Activated T-helper 2 cell treated with anti-CD3 and anti-CD28 coated beads, Interferon-gamma antibody, Interleukin-2, Interleukin-4, amounts not matched to agents 10 μg/mL and 5 μg/mL and 100 μg/mL, durations not matched to agents 14 hours and 24 hours and 36 hours (primary cell): ENCODE measurements at regions not wholly inside any gene's neighbourhood (a gene's known extent, or its start where the extent isn't known, plus 50 kb on each side); places are given as distances from the start of the nearest gene placed in this dataset.
"Not testable (repeated sequence)": the region's sequence is repeated elsewhere in the genome, so short reads cannot be mapped to it uniquely, and the experiment has no call there.

Experiments used
- DNase-seq: peaks from one replicate; pipeline ENCODE4 v3.0.0; 2021; ENCODE audit warnings: low spot score
- H3K27ac Mint-ChIP-seq: one replicate; pipeline ENCODE4 v1.8.0; 2021; ENCODE audit warnings: mixed read lengths
- H3K27me3 Mint-ChIP-seq: one replicate; pipeline ENCODE4 v1.8.0; 2021; ENCODE audit warnings: low read depth, mixed read lengths
- H3K36me3 Mint-ChIP-seq: one replicate; pipeline ENCODE4 v1.8.0; 2021; ENCODE audit warnings: low read depth, mixed read lengths
- H3K4me1 Mint-ChIP-seq: one replicate; pipeline ENCODE4 v1.8.0; 2021; ENCODE audit warnings: low read depth, mixed read lengths
- H3K4me3 Mint-ChIP-seq: one replicate; pipeline ENCODE4 v1.8.0; 2021; ENCODE audit warnings: low read depth, mild to moderate bottlenecking, moderate library complexity, mixed read lengths
- H3K9me3 Mint-ChIP-seq: one replicate; pipeline ENCODE4 v1.8.0; 2021; ENCODE audit warnings: mixed read lengths
- intact Hi-C: fragments of 100-400 bp; cut with micrococcal nuclease; formaldehyde crosslinking; loops from one replicate; pipeline ENCODE4 v1.15.1; 2023

DNA sequence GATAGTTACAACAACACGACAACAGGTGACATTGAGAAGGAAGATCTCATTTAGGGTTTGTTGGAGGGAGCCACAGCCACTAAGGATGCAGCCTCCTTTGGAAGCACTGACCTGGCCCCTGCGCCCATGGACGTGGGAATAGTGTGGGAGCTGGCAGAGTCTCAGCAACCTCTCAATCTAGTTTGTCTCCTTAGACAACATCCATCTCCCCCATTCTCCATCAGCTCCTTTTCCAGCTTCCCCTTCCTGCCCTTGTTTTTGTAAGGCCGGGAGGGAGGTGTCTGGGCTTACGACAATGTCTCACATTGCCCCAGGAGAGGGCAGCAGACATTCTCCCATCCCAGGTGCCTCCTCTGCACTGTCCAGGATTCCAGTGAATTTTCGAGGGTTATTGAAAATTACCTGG is 170.2 kb upstream of the PZP start:
- DNase-seq: no peak
- H3K9me3 Mint-ChIP-seq: no peaks in the 10 kb centered on the region
- H3K4me1 Mint-ChIP-seq: no peaks in the 10 kb centered on the region
- no peaks in the 10 kb centered on the region for H3K36me3 Mint-ChIP-seq
- intact Hi-C loops: no loop called here
- no peak overlapping the region for H3K27ac Mint-ChIP-seq
- H3K4me3 Mint-ChIP-seq: no peak overlapping the region
- peaks cover 18% of the 10 kb centered on the region for H3K27me3 Mint-ChIP-seq

- no peaks in the 10 kb centered on the region for H3K9me3 Mint-ChIP-seq
- no peak overlapping the region for H3K4me3 Mint-ChIP-seq
- intact Hi-C loops: loop anchor here (5.0 kb wide), 1 partner anchor 40 kb away; no protein-coding TSS in a partner anchor
- peaks cover 10% of the 10 kb centered on the region for H3K4me1 Mint-ChIP-seq
- no peak overlapping the region for H3K27ac Mint-ChIP-seq
- DNase-seq: no peak
- H3K27me3 Mint-ChIP-seq: peaks cover 54% of the 10 kb centered on the region
- no peaks in the 10 kb centered on the region for H3K36me3 Mint-ChIP-seq
These were observed 164.0 kb upstream of the PZP start for GRCh38 chr12:9372202-9372601.

- H3K27me3 Mint-ChIP-seq: peaks cover 56% of the 10 kb centered on the region
- DNase-seq: no peak
- peaks cover 42% of the 10 kb centered on the region for H3K4me1 Mint-ChIP-seq
- no peaks in the 10 kb centered on the region for H3K9me3 Mint-ChIP-seq
- intact Hi-C loops: no loop called here
- H3K27ac Mint-ChIP-seq: peak overlapping the region; percentile 20
- H3K36me3 Mint-ChIP-seq: no peaks in the 10 kb centered on the region
- H3K4me3 Mint-ChIP-seq: no peak overlapping the region
These were observed 159.6 kb upstream of the PZP start for GRCh38 chr12:9367828-9368227.

DNA sequence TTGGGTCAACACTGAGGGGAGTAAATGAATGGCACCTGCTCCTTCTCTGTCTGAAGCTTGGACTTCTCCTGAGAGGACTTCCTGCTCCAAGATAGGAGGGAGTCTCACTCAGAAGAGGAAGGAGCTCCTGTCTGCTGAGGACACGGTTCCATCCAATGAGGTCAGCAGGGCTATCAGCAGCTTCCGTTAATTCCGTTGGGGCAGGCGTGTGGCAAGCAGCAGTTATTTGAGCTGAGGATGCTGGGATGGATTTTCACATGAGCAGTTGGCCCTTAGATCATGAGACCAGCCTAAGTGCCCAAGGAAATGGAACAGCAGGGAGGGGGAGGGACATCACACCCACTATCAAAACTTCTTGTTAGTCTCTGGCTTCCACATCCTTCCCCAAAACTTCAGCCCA is 159.0 kb upstream of the PZP start:
- intact Hi-C loops: no loop called here
- Mint-ChIP-seq H3K4me3 (no peak overlapping the region), H3K4me1 (peaks cover 45% of the 10 kb centered on the region), H3K27me3 (peaks cover 52% of the 10 kb centered on the region), H3K9me3 (no peaks in the 10 kb centered on the region), H3K36me3 (no peaks in the 10 kb centered on the region), H3K27ac (no peak overlapping the region)
- DNase-seq: no peak

DNA sequence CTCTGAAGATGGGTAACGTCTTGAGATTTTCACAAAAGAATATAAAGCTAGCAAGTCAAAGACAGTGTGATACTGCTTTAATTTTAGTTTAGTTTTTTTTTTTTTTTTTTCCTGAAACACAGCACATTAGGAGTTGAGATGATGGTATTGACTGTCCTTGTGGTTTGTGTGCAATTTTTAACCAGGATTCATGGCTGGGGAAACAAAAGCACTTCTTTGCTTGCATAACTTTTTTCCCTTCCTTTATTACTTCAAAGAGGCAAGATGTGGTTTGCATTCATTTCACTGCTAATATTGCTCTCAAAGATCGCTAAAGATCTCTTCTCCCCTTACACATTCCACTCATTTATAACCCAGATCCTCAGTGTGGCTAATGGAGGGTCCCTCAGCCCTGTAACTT is 157.1 kb upstream of the PZP start:
- intact Hi-C loops: loop anchor here (2.0 kb wide), 3 partner anchors 24 to 504 kb away; partner anchors contain the start of gene CLEC2B
- Mint-ChIP-seq H3K36me3 (no peaks in the 10 kb centered on the region), H3K27me3 (peaks cover 48% of the 10 kb centered on the region), H3K27ac (no peak overlapping the region), H3K4me3 (peak overlapping the region; percentile 49), H3K4me1 (peaks cover 47% of the 10 kb centered on the region), H3K9me3 (no peaks in the 10 kb centered on the region)
- no peak for DNase-seq

DNA sequence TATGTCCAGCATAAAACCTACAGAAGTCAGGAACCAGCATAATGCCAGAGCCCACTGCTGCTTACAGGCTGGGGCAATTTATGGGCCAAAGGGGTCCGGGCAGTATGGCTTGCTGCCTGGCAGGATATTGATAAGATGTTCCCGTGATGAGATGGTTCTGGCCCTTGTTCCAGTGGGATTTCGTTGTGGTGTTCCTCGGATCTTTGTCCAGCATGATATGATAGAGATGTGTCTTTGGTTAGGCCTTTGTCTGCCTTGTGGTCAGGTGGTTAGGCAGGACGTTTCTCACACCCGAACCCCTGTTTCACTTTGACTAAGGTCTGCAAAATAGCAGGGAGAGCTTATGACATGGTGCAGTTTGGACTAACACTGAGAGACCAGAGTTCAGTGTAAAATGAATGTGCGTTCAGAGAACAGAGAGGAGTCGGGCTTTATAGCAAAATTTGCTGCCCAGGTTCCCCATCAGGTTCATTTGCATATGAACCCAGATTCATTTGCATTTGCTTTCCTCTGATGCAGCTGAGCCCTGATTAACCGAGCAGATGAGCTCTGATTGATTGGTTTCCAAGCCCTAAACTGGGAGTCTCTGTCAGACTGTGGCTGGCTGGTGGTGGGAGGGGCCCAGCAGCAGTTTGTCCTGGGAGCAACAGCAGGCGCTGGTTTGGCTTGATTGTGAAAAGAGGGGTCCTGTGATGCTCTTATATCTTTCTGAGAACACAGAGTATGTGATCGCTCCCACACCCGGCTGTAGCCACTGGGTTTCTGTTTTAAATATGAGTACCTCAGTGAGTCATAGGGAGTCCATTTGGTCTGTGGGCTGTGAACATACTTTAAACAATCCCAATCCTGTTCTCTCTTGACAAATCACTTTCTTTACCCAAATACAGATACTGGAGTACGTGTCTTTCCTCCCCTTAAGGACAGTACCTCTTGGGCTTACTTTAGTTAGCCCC is 156.3 kb upstream of the PZP start:
- DNase-seq: peak; percentile 43
- H3K9me3 Mint-ChIP-seq: no peaks in the 10 kb centered on the region
- intact Hi-C loops: loop anchor here (1.0 to 5.0 kb wide), 6 partner anchors 23 to 504 kb away; partner anchors contain the start of gene CLEC2B
- H3K4me1 Mint-ChIP-seq: peaks cover 47% of the 10 kb centered on the region
- H3K27me3 Mint-ChIP-seq: peaks cover 51% of the 10 kb centered on the region
- H3K4me3 Mint-ChIP-seq: peak overlapping the region; percentile 49
- H3K36me3 Mint-ChIP-seq: no peaks in the 10 kb centered on the region
- H3K27ac Mint-ChIP-seq: peak overlapping the region; percentile 86

- peak; percentile 15 for DNase-seq
- peaks cover 45% of the 10 kb centered on the region for H3K4me1 Mint-ChIP-seq
- no peak overlapping the region for H3K4me3 Mint-ChIP-seq
- peaks cover 7% of the 10 kb centered on the region for H3K9me3 Mint-ChIP-seq
- intact Hi-C loops: loop anchor here (5.0 kb wide), 1 partner anchor 379 kb away; no protein-coding TSS in a partner anchor
- peak overlapping the region; percentile 56 for H3K27ac Mint-ChIP-seq
- H3K27me3 Mint-ChIP-seq: peaks cover 54% of the 10 kb centered on the region
- H3K36me3 Mint-ChIP-seq: no peaks in the 10 kb centered on the region
These were observed 154.9 kb upstream of the PZP start for GRCh38 chr12:9363145-9363544.

GRCh38 chr12:9361879-9362326 is 153.7 kb upstream of the PZP start:
- H3K36me3 Mint-ChIP-seq: no peaks in the 10 kb centered on the region
- no peak overlapping the region for H3K27ac Mint-ChIP-seq
- peaks cover 51% of the 10 kb centered on the region for H3K27me3 Mint-ChIP-seq
- H3K4me3 Mint-ChIP-seq: no peak overlapping the region
- intact Hi-C loops: loop anchor here (5.0 kb wide), 1 partner anchor 380 kb away; no protein-coding TSS in a partner anchor
- peaks cover 11% of the 10 kb centered on the region for H3K9me3 Mint-ChIP-seq
- DNase-seq: no peak
- H3K4me1 Mint-ChIP-seq: peaks cover 37% of the 10 kb centered on the region

- H3K27me3 Mint-ChIP-seq: peaks cover 21% of the 10 kb centered on the region
- H3K4me3 Mint-ChIP-seq, DNase-seq, H3K36me3 Mint-ChIP-seq, H3K4me1 Mint-ChIP-seq, intact Hi-C loops, H3K27ac Mint-ChIP-seq: not testable (repeated sequence)
- H3K9me3 Mint-ChIP-seq: peaks cover 47% of the 10 kb centered on the region
These were observed 146.0 kb upstream of the PZP start for GRCh38 chr12:9354009-9354754.

DNA sequence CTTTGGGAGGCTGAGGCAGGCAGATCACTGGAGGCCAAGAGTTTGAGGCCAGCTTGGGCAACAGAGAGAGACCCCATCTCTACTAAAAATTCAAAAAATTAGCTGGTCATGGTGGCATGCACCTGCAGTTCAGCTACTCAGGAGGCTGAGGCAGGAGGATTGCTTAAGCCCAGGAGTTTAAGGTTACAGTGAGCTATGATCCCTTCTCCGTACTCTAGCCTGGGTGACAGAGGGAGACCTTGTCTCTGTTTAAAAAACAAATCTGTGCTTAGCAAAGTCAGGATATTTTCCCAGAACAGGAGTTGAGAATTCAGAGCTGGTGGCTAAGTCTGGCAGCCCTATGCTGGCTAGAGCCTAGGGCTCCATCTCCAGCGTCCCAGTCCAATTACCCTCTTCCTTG is 142.9 kb upstream of the PZP start:
- Mint-ChIP-seq H3K4me1 (peaks cover 15% of the 10 kb centered on the region), H3K4me3 (no peak overlapping the region), H3K9me3 (peaks cover 31% of the 10 kb centered on the region), H3K27ac (no peak overlapping the region), H3K27me3 (peaks cover under 1% of the 10 kb centered on the region), H3K36me3 (peaks cover 4% of the 10 kb centered on the region)
- no peak for DNase-seq
- intact Hi-C loops: no loop called here

- no peak overlapping the region for H3K27ac Mint-ChIP-seq
- intact Hi-C loops: no loop called here
- peaks cover 30% of the 10 kb centered on the region for H3K9me3 Mint-ChIP-seq
- peaks cover 17% of the 10 kb centered on the region for H3K4me1 Mint-ChIP-seq
- DNase-seq: no peak
- H3K36me3 Mint-ChIP-seq: peaks cover 4% of the 10 kb centered on the region
- no peak overlapping the region for H3K4me3 Mint-ChIP-seq
- no peaks in the 10 kb centered on the region for H3K27me3 Mint-ChIP-seq
These were observed 142.0 kb upstream of the PZP start for GRCh38 chr12:9349888-9350885.
